Cardiac muscle cell (in vitro differentiated cells and primary cell): ENCODE measurements at regions not wholly inside any gene's neighbourhood (a gene's known extent, or its start where the extent isn't known, plus 50 kb on each side); places are given as distances from the start of the nearest gene placed in this dataset.
"Not testable (repeated sequence)": the region's sequence is repeated elsewhere in the genome, so short reads cannot be mapped to it uniquely, and the experiment has no call there.

Experiments
- DNase-seq, 2 donors: peaks; one replicate each; pipeline versions ENCODE4 v3.0.0 to v3.0.0-alpha.2; 2010 to 2017; ENCODE audit warnings: low read depth in 1 of 2, low spot score in 1 of 2
- H3K27ac ChIP-seq: fragments of 200-600 bp; sonication (generic); 2 replicates; pipeline ENCODE4 v1.5.1; 2016
- H3K27me3 ChIP-seq: fragments of 200-600 bp; sonication (generic); 2 replicates; pipeline ENCODE4 v1.6.0; 2016; ENCODE audit warnings: control low read depth
- H3K36me3 ChIP-seq: fragments of 200-600 bp; sonication (generic); 2 replicates; pipeline ENCODE4 v1.5.1; 2016; ENCODE audit warnings: control low read depth
- H3K4me1 ChIP-seq: fragments of 200-600 bp; sonication (generic); 2 replicates; pipeline ENCODE4 v1.8.1; 2017; ENCODE audit warnings: low read depth, mild to moderate bottlenecking, mixed run types
- H3K4me3 ChIP-seq: fragments of 200-600 bp; sonication (generic); 2 replicates; pipeline ENCODE4 v1.5.1; 2016; ENCODE audit warnings: mild to moderate bottlenecking
- H3K9me3 ChIP-seq: fragments of 200-600 bp; sonication (generic); 2 replicates; pipeline ENCODE4 v1.5.1; 2017; ENCODE audit warnings: low read depth, mild to moderate bottlenecking, control low read depth
- TF ChIP-seq, protein P1 (sequence below): IDR thresholded peaks from 2 replicates; pipeline ENCODE4 v1.5.1; 2012; ENCODE audit warnings: low read depth, mild to moderate bottlenecking, low read length

DNA sequence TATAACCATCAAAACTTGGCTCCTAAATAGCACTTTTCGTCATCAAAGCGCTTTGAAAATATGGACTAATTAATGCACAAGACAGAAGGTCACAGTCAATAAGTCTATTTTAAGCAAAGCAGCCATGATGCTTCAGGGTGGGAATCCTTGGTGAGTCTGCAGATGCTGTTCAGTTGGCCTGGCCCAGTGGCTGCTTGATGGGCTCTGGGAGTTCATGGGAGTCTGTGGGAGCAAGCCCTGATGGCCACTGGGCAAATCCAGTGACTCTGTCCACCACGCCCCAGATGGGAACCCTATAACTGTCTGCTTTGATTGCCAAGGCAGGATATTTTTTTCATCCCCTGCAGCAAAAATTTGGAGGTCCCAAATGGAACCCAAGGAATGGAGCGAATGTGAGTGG, 95.7 kb upstream of the CTBP2 start:
- DNase-seq: no peak
- Histone ChIP-seq H3K4me1 (no peaks in the 10 kb centered on the region), H3K36me3 (no peaks in the 10 kb centered on the region), H3K4me3 (no peak overlapping the region), H3K27me3 (no peaks in the 10 kb centered on the region), H3K9me3 (no peaks in the 10 kb centered on the region), H3K27ac (no peak overlapping the region)
- TF ChIP-seq, protein P1, sequence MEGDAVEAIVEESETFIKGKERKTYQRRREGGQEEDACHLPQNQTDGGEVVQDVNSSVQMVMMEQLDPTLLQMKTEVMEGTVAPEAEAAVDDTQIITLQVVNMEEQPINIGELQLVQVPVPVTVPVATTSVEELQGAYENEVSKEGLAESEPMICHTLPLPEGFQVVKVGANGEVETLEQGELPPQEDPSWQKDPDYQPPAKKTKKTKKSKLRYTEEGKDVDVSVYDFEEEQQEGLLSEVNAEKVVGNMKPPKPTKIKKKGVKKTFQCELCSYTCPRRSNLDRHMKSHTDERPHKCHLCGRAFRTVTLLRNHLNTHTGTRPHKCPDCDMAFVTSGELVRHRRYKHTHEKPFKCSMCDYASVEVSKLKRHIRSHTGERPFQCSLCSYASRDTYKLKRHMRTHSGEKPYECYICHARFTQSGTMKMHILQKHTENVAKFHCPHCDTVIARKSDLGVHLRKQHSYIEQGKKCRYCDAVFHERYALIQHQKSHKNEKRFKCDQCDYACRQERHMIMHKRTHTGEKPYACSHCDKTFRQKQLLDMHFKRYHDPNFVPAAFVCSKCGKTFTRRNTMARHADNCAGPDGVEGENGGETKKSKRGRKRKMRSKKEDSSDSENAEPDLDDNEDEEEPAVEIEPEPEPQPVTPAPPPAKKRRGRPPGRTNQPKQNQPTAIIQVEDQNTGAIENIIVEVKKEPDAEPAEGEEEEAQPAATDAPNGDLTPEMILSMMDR: no peak

GRCh38 chr10:125252937-125253336, 92.6 kb upstream of the CTBP2 start:
- no peak overlapping the region for H3K27ac ChIP-seq

GRCh38 chr10:125250834-125251233, 90.5 kb upstream of the CTBP2 start:
- H3K27me3 ChIP-seq, H3K4me3 ChIP-seq, H3K27ac ChIP-seq, DNase-seq, H3K36me3 ChIP-seq, H3K9me3 ChIP-seq, H3K4me1 ChIP-seq: not testable (repeated sequence)

More at GRCh38 chr10:125252937-125253336, 92.6 kb upstream of the CTBP2 start:
- H3K4me3 ChIP-seq: no peak overlapping the region
- no peaks in the 10 kb centered on the region for H3K4me1 ChIP-seq
- DNase-seq: no peak
- H3K9me3 ChIP-seq: no peaks in the 10 kb centered on the region
- TF ChIP-seq, protein P1: no peak
- H3K27me3 ChIP-seq: no peaks in the 10 kb centered on the region
- no peaks in the 10 kb centered on the region for H3K36me3 ChIP-seq

- no peaks in the 10 kb centered on the region for H3K36me3 ChIP-seq
- no peaks in the 10 kb centered on the region for H3K4me1 ChIP-seq
- H3K4me3 ChIP-seq: no peak overlapping the region
- H3K9me3 ChIP-seq: no peaks in the 10 kb centered on the region
- TF ChIP-seq, protein P1: no peak
- no peaks in the 10 kb centered on the region for H3K27me3 ChIP-seq
- DNase-seq: no peak
- H3K27ac ChIP-seq: no peak overlapping the region
These were observed 89.6 kb upstream of the CTBP2 start for GRCh38 chr10:125249948-125250347.

DNA sequence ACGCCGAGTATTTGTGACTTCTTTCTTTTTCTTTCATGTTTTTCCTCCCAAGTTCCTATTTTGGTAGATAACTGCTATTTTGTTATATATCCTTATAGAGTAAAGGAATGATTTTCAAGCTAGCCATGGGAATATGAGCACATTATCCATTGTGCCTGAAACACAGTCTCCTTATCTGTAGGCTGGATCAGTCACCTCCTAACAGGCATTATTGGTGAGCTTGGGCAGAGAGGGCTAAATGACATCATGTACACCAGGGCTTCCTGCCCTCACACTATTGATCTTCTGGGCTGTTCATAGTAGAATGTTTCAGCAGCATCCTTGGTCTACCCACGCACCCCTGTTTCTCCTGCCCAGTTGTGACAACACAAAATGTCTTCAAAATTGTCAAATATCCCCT, 88.1 kb upstream of the CTBP2 start:
- Histone ChIP-seq H3K27me3 (no peaks in the 10 kb centered on the region), H3K36me3 (no peaks in the 10 kb centered on the region), H3K9me3 (no peaks in the 10 kb centered on the region), H3K27ac (no peak overlapping the region), H3K4me1 (no peaks in the 10 kb centered on the region), H3K4me3 (no peak overlapping the region)
- TF ChIP-seq, protein P1: no peak
- no peak for DNase-seq

DNA sequence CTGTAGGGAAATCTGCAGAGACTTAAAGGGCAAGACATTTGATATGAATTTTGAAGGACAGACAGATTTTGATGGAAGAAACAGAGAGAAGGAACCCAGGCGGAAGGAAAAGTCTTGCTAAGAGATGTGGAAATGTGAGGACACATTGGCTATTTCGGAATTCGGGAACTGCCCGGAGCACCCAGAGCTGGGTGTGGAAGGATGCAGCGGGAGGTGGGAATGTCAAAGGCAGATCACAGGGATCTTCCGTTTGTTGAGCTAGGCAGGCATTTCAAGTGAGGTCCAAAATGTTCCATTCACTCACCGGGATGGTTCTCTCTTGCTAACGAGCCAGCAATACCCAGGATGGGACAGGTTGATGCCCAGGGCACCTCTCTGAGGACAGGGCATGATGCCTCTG, 87.2 kb upstream of the CTBP2 start:
- Histone ChIP-seq H3K36me3 (no peaks in the 10 kb centered on the region), H3K27ac (no peak overlapping the region), H3K27me3 (no peaks in the 10 kb centered on the region), H3K4me1 (no peaks in the 10 kb centered on the region), H3K4me3 (no peak overlapping the region), H3K9me3 (no peaks in the 10 kb centered on the region)
- TF ChIP-seq, protein P1: no peak
- no peak for DNase-seq
